HepG2 (cell line): ENCODE measurements at regions not wholly inside any gene's neighbourhood (a gene's known extent, or its start where the extent isn't known, plus 50 kb on each side); places are given as distances from the start of the nearest gene placed in this dataset.

Source experiments
- HDAC6 ChIP-seq: fragments of 200-600 bp; sonication (generic); IDR thresholded peaks from 2 replicates; pipeline ENCODE4 v1.7.0; 2017; ENCODE audit warnings: mild to moderate bottlenecking, antibody characterized with exemption, low read length, low read depth
- HNRNPLL ChIP-seq: fragments of 200-400 bp; formaldehyde crosslinking; IDR thresholded peaks from 2 replicates; pipeline ENCODE4 v1.6.1; 2017; ENCODE audit warnings: mild to moderate bottlenecking, low read depth, low read length; ENCODE audit not compliant: poor library complexity, severe bottlenecking
- MAFF ChIP-seq: IDR thresholded peaks from 2 replicates; pipeline ENCODE4 v1.6.1; 2011; ENCODE audit warnings: low read depth, low read length, improper control_type of control experiment
- MXI1 ChIP-seq: IDR thresholded peaks from 3 replicates; pipeline ENCODE4 v1.6.1; 2012; ENCODE audit warnings: low read depth, low read length, inconsistent platforms, borderline replicate concordance
- SMARCC2 ChIP-seq: fragments of 450-650 bp; IDR thresholded peaks from 2 replicates; pipeline ENCODE4 v1.6.1; 2017; ENCODE audit warnings: antibody characterized with exemption, mild to moderate bottlenecking
- TAF15 ChIP-seq: fragments of 200-400 bp; formaldehyde crosslinking; IDR thresholded peaks from one replicate; pipeline ENCODE4 v1.6.1; 2018; ENCODE audit warnings: mild to moderate bottlenecking, low read depth, low read length; ENCODE audit not compliant: poor library complexity, severe bottlenecking
- TBP ChIP-seq: sonication (generic); formaldehyde crosslinking; IDR thresholded peaks from 2 replicates; pipeline ENCODE4 v1.5.0; 2020; ENCODE audit warnings: missing genetic modification reagents
- ZNF788 ChIP-seq: sonication (generic); formaldehyde crosslinking; IDR thresholded peaks from 2 replicates; pipeline ENCODE4 v1.5.0; 2020; ENCODE audit warnings: mild to moderate bottlenecking, missing genetic modification reagents, borderline replicate concordance
- TF ChIP-seq, protein P1 (sequence below): sonication (generic); formaldehyde crosslinking; IDR thresholded peaks from 2 replicates; pipeline ENCODE4 v1.4.0; 2020; ENCODE audit warnings: mild to moderate bottlenecking, low read depth, missing genetic modification reagents
- TF ChIP-seq, protein P2 (sequence below): sonication (generic); formaldehyde crosslinking; IDR thresholded peaks from 2 replicates; pipeline ENCODE4 v1.4.0; 2020; ENCODE audit warnings: missing genetic modification reagents

DNA sequence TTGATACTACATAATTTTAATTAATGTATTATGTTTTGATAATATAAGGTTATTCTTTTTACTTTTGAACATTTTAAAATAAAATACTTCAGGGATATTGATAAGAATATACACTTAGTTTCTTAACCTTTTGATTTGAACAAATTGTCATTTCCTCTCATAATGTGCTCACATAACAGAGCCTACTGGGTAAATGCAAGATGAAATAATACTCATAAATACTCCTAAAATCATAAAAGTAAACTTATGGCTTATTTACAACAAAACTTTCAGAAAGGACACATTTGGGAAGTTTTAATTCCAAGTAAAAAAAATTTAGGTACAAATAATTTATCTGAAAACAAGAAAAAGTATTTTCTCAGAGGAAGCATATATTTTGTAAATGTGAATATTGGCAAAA, 101.6 kb upstream of the ABCB5 start:
- TF ChIP-seq MAFF (no peak), TAF15 (no peak), TBP (no peak), HDAC6 (no peak), ZNF788 (CRISPR knock-in tag) (no peak), SMARCC2 (no peak), HNRNPLL (no peak), MXI1 (no peak)
- TF ChIP-seq, protein P1, sequence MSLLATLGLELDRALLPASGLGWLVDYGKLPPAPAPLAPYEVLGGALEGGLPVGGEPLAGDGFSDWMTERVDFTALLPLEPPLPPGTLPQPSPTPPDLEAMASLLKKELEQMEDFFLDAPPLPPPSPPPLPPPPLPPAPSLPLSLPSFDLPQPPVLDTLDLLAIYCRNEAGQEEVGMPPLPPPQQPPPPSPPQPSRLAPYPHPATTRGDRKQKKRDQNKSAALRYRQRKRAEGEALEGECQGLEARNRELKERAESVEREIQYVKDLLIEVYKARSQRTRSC: no peak
- TF ChIP-seq, protein P2, sequence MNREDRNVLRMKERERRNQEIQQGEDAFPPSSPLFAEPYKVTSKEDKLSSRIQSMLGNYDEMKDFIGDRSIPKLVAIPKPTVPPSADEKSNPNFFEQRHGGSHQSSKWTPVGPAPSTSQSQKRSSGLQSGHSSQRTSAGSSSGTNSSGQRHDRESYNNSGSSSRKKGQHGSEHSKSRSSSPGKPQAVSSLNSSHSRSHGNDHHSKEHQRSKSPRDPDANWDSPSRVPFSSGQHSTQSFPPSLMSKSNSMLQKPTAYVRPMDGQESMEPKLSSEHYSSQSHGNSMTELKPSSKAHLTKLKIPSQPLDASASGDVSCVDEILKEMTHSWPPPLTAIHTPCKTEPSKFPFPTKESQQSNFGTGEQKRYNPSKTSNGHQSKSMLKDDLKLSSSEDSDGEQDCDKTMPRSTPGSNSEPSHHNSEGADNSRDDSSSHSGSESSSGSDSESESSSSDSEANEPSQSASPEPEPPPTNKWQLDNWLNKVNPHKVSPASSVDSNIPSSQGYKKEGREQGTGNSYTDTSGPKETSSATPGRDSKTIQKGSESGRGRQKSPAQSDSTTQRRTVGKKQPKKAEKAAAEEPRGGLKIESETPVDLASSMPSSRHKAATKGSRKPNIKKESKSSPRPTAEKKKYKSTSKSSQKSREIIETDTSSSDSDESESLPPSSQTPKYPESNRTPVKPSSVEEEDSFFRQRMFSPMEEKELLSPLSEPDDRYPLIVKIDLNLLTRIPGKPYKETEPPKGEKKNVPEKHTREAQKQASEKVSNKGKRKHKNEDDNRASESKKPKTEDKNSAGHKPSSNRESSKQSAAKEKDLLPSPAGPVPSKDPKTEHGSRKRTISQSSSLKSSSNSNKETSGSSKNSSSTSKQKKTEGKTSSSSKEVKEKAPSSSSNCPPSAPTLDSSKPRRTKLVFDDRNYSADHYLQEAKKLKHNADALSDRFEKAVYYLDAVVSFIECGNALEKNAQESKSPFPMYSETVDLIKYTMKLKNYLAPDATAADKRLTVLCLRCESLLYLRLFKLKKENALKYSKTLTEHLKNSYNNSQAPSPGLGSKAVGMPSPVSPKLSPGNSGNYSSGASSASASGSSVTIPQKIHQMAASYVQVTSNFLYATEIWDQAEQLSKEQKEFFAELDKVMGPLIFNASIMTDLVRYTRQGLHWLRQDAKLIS (CRISPR knock-in tag): no peak
